Body of pancreas (tissue), 4 donors: ENCODE measurements at regions not wholly inside any gene's neighbourhood (a gene's known extent, or its start where the extent isn't known, plus 50 kb on each side); places are given as distances from the start of the nearest gene placed in this dataset.

Source experiments
- POLR2A ChIP-seq, 3 donors: fragments of 450-650 bp; IDR thresholded peaks; one replicate each; pipeline ENCODE4 v1.6.1; 2016; ENCODE audit warnings: antibody characterized with exemption in 3 of 3, mild to moderate bottlenecking in 2 of 3
- TF ChIP-seq, protein P1 (sequence below), 7 experiments: fragments of 450-650 bp in 4 of 7; fragments of 200-600 bp in 3 of 7; sonication (generic) in 3 of 7; IDR thresholded peaks; one replicate each; pipeline ENCODE4 v1.5.1; 2016 to 2019; ENCODE audit warnings: antibody characterized with exemption in 7 of 7

DNA sequence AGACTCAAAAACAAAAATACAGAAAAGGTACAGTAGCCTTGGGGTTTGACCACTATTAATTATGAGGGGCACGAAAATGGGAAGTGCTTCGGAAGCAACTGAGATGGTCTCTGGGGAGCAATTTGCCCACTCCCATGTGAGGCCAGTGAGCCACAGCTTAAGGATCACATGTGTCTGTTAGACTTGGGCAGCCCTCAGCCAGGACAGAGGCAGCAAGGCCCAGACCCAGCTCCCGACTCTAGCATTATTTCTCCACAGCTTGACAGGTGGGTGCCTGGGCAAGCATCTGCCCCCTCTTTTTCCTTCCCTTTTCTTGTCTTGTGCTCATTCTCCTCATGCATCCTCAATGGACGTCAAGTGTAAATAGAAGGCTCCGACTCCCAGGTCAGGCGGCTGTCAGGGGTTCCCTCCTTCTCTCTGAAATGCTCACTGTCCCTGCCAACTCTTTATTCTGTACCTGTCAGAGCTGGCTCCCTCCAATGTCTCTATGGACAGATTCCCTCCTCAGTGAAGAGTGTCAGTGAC, 137.0 kb upstream of the RCN1 start:
- TF ChIP-seq POLR2A (IDR thresholded peaks at IDR 0.05) = no peak
- TF ChIP-seq, protein P1, sequence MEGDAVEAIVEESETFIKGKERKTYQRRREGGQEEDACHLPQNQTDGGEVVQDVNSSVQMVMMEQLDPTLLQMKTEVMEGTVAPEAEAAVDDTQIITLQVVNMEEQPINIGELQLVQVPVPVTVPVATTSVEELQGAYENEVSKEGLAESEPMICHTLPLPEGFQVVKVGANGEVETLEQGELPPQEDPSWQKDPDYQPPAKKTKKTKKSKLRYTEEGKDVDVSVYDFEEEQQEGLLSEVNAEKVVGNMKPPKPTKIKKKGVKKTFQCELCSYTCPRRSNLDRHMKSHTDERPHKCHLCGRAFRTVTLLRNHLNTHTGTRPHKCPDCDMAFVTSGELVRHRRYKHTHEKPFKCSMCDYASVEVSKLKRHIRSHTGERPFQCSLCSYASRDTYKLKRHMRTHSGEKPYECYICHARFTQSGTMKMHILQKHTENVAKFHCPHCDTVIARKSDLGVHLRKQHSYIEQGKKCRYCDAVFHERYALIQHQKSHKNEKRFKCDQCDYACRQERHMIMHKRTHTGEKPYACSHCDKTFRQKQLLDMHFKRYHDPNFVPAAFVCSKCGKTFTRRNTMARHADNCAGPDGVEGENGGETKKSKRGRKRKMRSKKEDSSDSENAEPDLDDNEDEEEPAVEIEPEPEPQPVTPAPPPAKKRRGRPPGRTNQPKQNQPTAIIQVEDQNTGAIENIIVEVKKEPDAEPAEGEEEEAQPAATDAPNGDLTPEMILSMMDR (IDR thresholded peaks at IDR 0.05) = no peak
